HepG2 (cell line): ENCODE measurements at regions not wholly inside any gene's neighbourhood (a gene's known extent, or its start where the extent isn't known, plus 50 kb on each side); places are given as distances from the start of the nearest gene placed in this dataset.
A peak's percentile ranks its signal among the peaks of the same experiment; 100 is the strongest.
"Not testable (repeated sequence)": the region's sequence is repeated elsewhere in the genome, so short reads cannot be mapped to it uniquely, and the experiment has no call there.

Source experiments
- ATAC-seq: fragments of 200-7000 bp; cut with Tn5 transposase; 3 replicates; pipeline ENCODE4 v1.9.1; 2020; ENCODE audit warnings: mild to moderate bottlenecking, moderate library complexity
- BruUV-seq: library from RNA; stranded (reverse); fragments of 400-500 nt; replicated peaks from 2 replicates; lab custom pipeline; 2021; lab: Mats Ljungman, UMichigan
- CTCF ChIA-PET: fragments of 300-600 bp; formaldehyde crosslinking; extraction: SDS; loops from one replicate; lab custom pipeline; 2021; ENCODE audit warnings: low total read pairs, inconsistent platforms, low intra/inter-chr PET ratio; lab: Yijun Ruan, JAX
- POLR2A ChIA-PET: fragments of 350-600 bp; sonication (Branson Sonifier 250); formaldehyde crosslinking; loops from one replicate; lab custom pipeline; 2020; ENCODE audit warnings: antibody characterized with exemption, inconsistent platforms; lab: Yijun Ruan, JAX
- DNase-seq: peaks from one replicate; pipeline ENCODE4 v3.0.0-alpha.2; 2015; ENCODE audit warnings: low spot score
- FAIRE-seq: peaks from 3 replicates; lab custom pipeline; 2011; peaks lifted over from hg19 to GRCh38; lab: Jason Lieb, UNC
- H2AFZ ChIP-seq: one replicate; pipeline ENCODE4 v1.6.1; 2011; ENCODE audit warnings: low read length, inconsistent platforms
- H3K27ac ChIP-seq: fragments of 300-600 bp; 3 replicates; pipeline ENCODE4 v1.8.0; 2011; ENCODE audit warnings: mixed run types, mild to moderate bottlenecking, mixed read lengths, low read length, inconsistent platforms; ENCODE audit not compliant: insufficient read depth; ENCODE audit errors: extremely low read length
- H3K27me3 ChIP-seq, 2 experiments: fragments of 200-600 bp in 1 of 2; 2 replicates in 1 of 2; 3 replicates in 1 of 2; pipeline versions ENCODE4 v1.6.0 to v1.8.0; 2011; ENCODE audit warnings: low read length in 2 of 2, mild to moderate bottlenecking in 2 of 2, moderate library complexity in 2 of 2, inconsistent platforms in 1 of 2; ENCODE audit not compliant: insufficient read depth in 2 of 2, control insufficient read depth in 1 of 2
- H3K36me3 ChIP-seq, 2 experiments: fragments of 200-600 bp in 1 of 2; replicated peaks in 1 of 2; 2 replicates in 1 of 2; 3 replicates in 1 of 2; pipeline versions ENCODE4 v1.5.1 to v1.8.0; 2011; ENCODE audit warnings: low read length in 2 of 2, inconsistent platforms in 1 of 2; ENCODE audit not compliant: insufficient read depth in 2 of 2, control insufficient read depth in 1 of 2
- H3K4me1 ChIP-seq: 2 replicates; pipeline ENCODE4 v1.5.1; 2012; ENCODE audit warnings: low read length, inconsistent platforms; ENCODE audit not compliant: insufficient read depth
- H3K4me2 ChIP-seq: 2 replicates; pipeline ENCODE4 v1.6.0; 2011; ENCODE audit warnings: low read depth, low read length, inconsistent platforms
- H3K4me3 ChIP-seq, 3 experiments: fragments of 200-600 bp in 1 of 3; sonication (generic), shearing (Covaris generic) in 1 of 3; replicated peaks in 1 of 3; 2 replicates each; pipeline ENCODE4 v1.5.1; 2011 to 2016; ENCODE audit warnings: low read length in 3 of 3, inconsistent platforms in 2 of 3, low read depth in 2 of 3, mild to moderate bottlenecking in 2 of 3, control low read depth in 1 of 3, mixed read lengths in 1 of 3; ENCODE audit not compliant: insufficient read depth in 1 of 3
- H3K79me2 ChIP-seq: one replicate; pipeline ENCODE4 v1.6.1; 2011; ENCODE audit warnings: low read length, inconsistent platforms; ENCODE audit not compliant: insufficient read depth
- H3K9ac ChIP-seq: 2 replicates; pipeline ENCODE4 v1.6.0; 2011; ENCODE audit warnings: mild to moderate bottlenecking, low read depth, low read length, inconsistent platforms; ENCODE audit not compliant: insufficient read depth
- H3K9me3 ChIP-seq: 2 replicates; pipeline ENCODE4 v1.5.1; 2012; ENCODE audit warnings: mild to moderate bottlenecking, low read length
- H4K20me1 ChIP-seq: 2 replicates; pipeline ENCODE4 v1.6.0; 2011; ENCODE audit warnings: inconsistent platforms, mild to moderate bottlenecking, low read length, moderate library complexity; ENCODE audit not compliant: insufficient read depth
- ZBTB33 ChIP-seq: sonication (generic); formaldehyde crosslinking; IDR thresholded peaks from 2 replicates; pipeline ENCODE4 v1.4.0; 2020; ENCODE audit warnings: missing genetic modification reagents
- WGBS: methylation state at CpG from one replicate; pipeline ENCODE4 v1.1.6; 2017; ENCODE audit warnings: low lambda C conversion rate; 5-methylcytosine and 5-hydroxymethylcytosine counted together
- in situ Hi-C: cut with HindIII; loops from 2 replicates; pipeline ENCODE4 v1.10.0; 2017; ENCODE audit warnings: low pct_unique_long_range_greater_than_20kb; ENCODE audit not compliant: extremely low pct_ligation_motif_present
- intact Hi-C: fragments of 100-400 bp; cut with micrococcal nuclease; formaldehyde crosslinking; loops from one replicate; pipeline ENCODE4 v1.10.0; 2022; ENCODE audit not compliant: unreplicated experiment

- H2AFZ ChIP-seq, CTCF ChIA-PET, H3K36me3 ChIP-seq, H3K4me2 ChIP-seq, H3K4me1 ChIP-seq, FAIRE-seq, H3K27me3 ChIP-seq, H3K9me3 ChIP-seq, H4K20me1 ChIP-seq, H3K4me3 ChIP-seq, ATAC-seq, H3K9ac ChIP-seq, POLR2A ChIA-PET, H3K27ac ChIP-seq, BruUV-seq, in situ Hi-C loops, H3K79me2 ChIP-seq, DNase-seq, intact Hi-C loops: not testable (repeated sequence)
- WGBS, result 87% methylated on average over 6 of the region's 12 CpGs
- TF ChIP-seq ZBTB33 (CRISPR knock-in tag), result peak; percentile 49; the same call in 1 of the 2 replicates
Measured at GRCh38 chr3:125886006-125886405, 83.0 kb upstream of the ROPN1B start.

- H3K36me3 ChIP-seq, FAIRE-seq, H3K27ac ChIP-seq, intact Hi-C loops, ATAC-seq, H3K9ac ChIP-seq, H3K4me2 ChIP-seq, H3K9me3 ChIP-seq, H3K27me3 ChIP-seq, POLR2A ChIA-PET, BruUV-seq, DNase-seq, H3K4me1 ChIP-seq, in situ Hi-C loops, CTCF ChIA-PET, H4K20me1 ChIP-seq, H3K4me3 ChIP-seq, H2AFZ ChIP-seq, H3K79me2 ChIP-seq: not testable (repeated sequence)
- 63% methylated on average over 6 of the region's 6 CpGs for WGBS
Measured at GRCh38 chr3:125899181-125899580, 69.8 kb upstream of the ROPN1B start.
